GM19463 (cell line): ENCODE measurements at regions not wholly inside any gene's neighbourhood (a gene's known extent, or its start where the extent isn't known, plus 50 kb on each side); places are given as distances from the start of the nearest gene placed in this dataset.

ENCODE experiments used
- ATAC-seq: cut with Tn5 transposase; IDR thresholded peaks from one replicate; pipeline ENCODE4 v1.9.1; 2021; ENCODE audit warnings: mild to moderate bottlenecking, moderate library complexity; ENCODE audit not compliant: unreplicated experiment

DNA sequence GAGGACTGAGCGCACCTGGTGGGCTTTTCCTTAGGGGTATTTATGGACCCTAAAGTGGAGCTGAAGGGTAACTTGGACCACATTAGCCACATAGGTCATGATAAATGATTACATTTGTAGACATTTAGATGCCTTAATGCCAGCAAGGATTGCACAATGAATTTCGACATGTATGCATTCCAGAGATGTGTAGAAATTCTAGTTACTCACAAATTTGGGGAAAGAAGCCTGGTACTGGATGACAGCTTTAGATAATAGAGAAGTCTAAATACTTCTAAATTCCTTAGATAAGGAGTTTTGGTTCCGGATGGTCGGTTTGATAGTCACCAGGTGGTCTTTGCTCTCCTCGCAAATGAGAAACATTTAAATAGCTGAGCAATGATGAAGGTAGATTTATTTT is 609.5 kb upstream of the PRKX start:
- ATAC-seq: no peak

DNA sequence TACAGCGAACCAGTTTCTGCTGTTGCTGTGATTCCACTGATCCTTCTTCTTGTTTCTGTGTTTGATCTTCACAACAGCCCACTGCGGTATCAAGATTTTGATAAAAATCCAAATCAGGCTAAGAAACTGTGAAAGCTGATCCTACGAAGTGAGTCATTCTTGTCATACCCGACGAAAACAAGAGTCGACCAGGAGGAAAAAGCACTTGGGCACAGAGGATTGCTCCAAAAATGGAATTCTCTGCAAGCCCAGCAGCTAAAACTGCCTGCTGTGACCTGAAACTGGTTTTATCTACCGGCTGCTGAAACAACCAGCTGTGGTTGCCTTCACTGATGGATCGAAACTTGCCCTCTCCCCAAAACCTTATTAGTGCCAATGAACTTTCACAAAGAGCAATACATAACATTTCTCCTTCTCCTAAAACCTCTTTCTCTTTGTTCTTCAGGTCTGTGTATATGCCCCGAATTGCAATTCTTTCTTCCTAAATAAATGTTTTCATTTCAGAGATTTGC is 607.0 kb upstream of the PRKX start:
- no peak for ATAC-seq

DNA sequence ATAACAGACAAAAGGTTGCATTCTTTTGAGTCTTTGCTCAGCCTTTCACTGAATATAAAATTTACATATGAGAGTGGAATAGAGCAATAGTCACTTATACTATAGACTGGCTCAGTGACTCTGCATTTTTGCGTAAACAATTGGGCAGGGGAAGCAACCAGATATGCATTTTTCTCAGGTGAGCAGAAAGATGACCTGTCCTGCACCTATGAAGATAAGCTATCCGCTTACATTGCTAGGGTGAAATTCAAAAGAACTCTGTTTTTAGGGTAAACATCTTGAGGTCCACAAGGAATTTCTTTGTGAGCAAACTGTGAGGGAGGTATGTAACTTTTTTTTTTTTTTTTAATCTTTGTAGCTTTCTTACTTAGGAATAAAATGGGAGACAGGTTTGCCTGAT is 602.4 kb upstream of the PRKX start:
- ATAC-seq: no peak

DNA sequence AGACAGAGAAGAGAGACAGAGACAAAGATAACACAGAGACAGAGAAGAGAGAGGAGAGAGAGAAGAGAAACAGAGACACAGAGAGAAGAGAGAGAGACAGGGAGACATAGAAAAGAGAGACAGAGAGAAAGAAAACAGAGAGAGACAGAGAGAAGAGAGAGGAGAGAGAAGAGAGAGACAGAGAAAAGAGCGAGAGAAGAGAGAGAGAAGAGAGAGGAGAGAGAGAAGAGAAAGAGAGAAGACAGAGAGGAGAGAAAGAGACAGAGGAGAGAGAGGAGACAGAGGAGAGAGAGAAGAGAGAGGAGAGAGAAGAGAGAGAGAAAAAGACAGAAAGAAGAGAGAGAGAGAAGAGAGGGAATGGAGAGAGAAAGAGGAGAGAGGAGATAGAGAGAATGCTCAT is 601.1 kb upstream of the PRKX start:
- no peak for ATAC-seq

DNA sequence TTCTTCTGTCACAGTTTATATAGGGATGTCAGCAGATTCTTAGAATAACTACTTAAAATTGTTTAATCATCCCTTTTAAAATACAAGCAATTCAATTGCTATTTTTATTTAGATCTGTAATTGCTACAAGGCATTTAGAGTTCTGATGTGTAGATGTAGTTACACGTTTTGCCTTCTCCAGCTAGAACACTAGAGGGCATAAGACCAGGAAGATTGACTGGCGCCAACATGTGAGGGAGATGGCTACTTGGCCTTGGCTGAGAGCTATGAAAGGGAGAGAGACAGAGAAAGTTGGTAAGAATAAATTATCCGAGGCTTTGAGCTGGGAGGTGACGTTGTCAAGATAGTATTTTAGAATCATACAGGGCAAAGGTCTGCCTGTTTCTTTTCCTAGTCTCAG is 563.7 kb upstream of the PRKX start:
- no peak for ATAC-seq

DNA sequence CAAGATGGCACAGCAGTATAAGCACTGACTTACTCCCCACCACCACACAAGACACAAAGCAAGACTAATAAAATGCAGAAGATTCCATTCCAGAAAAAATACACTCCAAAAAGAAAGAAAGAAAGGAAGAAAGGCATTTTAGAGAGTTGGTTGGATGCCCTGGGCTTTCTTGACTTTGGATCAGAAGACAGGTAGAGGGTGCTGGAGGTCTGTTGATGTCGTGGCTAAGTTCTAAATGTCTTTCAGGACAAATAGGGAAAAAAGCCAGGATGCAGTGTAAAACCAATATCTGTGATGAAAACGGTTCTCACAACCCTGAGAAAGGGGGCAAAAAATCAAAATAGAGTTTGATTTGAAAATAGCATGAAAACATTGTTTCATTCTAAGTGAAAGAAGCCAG is 555.2 kb upstream of the PRKX start:
- no peak for ATAC-seq

DNA sequence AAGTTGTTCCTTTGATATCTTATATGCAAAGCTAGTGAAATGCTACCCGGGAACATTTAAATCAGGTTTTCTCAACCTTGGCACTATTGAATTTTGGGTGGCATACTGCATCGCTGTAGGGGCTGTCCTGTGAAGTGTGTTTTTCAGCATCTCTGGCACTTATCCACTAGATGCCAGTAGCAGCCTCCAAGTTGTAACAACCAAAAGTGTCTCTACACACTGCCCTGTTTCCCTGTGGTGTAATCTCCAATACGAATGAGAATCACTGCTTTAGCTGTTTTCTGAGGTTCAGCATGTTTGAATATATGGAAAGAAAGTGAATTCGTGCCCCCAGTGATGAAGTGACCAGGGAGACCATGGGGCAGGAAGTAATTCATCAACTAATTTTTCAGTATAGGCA is 551.6 kb upstream of the PRKX start:
- no peak for ATAC-seq

DNA sequence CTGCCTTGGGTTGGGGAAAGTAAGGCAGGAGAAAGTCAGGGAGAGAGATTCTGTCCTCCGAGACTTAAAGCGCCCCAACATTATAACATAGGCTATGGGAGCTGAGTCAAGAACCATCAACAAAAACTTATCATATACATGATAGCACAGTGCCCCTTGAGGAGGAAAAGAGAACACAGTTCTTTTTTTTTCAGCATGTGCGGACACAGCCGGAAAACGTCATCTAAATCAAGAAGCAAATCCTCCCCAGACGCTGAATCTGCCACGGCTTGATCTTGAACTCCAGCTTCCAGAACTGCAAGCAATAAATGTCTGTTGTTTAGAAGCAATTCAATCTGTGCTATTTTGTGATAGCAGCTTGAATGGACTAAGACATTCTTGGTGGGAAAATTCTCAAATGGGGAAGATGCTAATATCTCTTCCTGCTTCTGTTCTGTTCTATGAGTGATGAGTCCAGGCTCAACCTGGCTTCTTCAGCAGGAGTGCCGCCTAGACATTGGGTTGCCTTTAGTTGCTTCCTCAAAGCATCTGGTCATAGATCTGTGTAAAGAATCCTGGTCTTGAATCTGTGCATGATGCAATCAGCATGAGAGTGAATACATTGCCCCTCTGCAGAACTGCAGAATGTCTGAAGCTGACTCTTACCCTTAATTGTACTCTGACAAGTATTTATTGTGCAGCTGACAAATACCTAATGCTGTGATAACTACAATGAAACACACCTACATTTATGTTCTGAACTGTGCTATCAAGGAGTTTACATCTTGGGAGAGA is 549.8 kb upstream of the PRKX start:
- ATAC-seq: no peak

DNA sequence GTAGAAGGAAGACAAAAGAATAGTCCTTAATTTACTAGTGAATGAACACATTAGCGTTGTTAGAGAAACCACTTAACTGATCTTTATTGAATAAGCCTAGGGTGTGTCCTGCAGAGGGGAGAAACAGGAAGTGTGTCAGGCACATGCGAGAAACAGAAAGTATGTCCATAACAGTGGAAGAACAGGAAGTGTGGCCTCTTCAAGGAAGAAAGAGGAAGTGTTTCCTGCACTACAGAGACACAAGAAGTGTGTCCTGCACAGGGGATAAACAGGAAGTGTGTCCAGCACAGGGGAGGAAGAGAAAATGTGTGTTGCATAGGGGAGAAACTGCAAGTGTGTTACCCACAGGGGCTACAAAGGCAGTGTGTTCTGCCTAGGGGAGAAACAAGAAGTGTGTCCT is 539.6 kb upstream of the PRKX start:
- no peak for ATAC-seq

DNA sequence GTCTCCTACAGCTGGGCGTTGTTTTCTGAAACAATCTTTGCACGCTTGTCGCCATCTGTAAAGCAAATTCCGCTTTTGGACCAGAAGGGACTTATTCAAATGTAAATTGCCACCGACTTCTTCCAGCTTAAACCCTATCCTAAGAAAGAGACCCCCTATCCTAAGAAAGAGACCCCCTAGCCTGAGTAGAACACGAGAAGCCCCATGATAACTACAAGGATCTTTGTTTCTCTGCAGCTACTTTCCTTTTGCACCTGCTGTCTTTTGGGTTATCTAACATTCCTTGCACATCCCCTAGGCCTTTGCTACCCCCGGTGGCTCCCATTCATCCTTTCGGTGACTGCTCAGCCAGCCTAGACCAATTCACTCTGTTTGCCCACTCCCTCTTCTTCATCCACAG is 536.0 kb upstream of the PRKX start:
- ATAC-seq: no peak

DNA sequence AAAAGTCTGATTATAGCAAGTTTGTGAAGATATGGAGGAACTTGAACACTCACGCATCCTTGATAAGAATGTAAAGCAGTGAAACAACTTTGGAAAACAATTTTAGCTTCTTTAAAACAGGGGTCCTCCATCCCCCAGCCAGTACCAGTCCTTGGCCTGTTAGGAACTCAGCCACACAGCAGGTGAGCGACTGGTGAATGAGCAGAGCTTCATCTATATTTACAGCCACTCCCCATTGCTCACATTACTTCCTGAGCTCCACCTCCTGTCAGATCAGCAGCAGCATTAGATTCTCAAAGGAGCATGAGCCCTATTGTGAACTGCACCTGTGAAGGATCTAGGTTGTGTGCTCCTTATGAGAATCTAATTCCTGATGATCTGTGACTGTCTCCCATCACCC is 530.3 kb upstream of the PRKX start:
- ATAC-seq: no peak

DNA sequence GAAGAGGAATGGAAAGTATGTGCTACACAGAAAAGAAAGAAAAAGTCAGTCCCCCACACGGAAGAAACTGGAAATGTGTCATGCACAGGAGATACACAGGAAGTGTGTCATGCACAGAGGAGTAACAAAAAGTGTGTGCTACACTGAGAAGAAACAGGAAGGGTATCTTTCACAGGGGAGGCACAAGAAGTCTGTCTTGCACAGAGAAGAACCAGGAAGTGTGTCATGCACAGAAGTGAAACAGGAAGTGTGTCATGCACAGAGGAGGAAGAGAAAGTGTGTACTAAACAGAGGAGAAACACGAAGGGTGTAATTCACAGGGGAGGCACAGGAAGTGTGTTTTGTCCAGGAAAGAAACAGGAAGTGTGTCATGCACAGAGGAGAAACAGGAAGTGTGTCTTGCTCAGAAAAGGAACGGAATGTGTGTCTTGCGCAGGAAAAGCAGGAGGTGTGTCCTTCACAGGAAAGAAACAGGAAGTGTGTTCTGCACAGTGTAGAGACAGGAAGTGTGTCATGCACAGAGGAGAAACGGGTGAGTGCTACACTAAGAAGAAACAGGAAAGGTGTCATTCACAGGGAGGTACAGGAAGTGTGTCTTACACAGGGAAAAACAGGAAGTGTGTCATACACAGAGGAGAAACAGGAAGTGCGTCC is 527.2 kb upstream of the PRKX start:
- no peak for ATAC-seq

DNA sequence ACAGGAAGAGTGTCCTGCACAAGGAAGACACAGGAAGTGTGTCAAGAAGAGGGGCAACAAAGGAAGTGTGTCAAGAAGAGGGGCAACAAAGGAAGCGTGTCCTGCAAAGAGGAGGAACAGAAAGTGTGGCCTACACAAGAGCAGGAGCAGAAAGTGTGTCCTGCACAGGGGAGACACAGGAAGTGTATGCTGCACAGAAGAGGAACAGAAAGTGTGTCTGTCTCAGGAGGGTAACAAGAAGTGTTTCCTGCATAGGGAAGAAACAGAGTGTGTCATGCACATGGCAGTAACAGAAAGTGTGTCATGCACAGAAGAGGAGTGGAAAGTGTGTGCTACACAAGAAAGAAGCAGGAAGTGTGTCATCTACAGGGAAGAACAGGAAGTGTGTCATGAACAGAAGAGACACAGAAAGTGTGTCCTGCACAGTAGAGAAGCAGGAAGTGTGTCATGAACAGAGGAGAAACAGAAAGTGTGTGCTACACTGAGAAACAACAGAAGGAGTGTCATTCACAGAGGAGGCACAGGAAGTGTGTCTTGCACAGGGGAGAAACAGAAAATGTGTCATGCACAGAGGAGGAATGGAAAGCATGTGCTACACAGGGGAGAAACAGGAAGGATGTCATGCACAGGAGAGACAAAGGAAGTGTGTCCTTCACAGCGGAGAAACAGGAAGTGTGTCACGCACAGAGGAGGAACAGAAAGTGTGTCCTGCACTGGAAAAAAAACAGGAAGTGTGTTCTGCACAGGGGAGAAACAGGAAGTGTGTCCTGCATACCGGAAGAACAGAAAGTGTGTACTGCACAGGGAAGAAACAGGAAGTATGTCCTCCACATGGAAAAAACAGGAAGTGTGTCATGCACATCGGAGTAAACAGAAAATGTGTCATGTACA is 526.4 kb upstream of the PRKX start:
- no peak for ATAC-seq

DNA sequence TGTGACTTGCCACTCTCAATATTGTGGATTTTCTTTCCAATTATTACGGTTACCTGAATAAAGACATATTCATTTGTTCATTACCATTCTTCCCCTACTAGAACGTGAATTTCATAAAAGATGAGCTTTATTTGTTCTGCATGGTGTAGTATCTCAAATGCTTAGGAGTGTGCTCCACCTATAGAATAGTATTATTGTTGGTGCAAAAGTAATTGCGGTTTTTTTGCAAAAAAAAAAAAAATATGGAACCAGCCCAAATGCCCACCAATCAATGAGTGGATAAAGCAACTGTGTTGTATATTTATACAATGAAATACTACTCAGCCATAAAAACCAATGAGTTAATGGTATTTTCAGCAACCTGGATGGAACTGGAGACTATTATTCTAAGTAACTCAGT is 525.5 kb upstream of the PRKX start:
- no peak for ATAC-seq

DNA sequence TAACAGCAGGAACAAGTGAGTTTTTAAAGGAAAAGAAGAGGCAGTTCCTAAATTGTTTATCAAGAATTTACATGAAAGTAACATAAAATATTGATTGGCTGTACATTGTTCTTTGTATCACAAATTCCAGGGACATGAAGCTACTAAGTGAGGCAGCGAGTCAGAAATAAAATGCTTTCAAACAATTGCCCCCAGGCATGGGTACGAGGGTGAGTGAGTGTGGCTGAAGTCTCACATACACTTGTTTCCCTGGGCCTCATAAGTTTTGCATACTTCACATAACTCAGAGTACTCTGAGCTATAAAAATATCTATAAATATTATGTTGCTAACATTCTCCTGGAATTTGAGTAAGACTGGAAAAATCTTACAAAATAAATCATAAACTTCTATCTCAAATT is 511.6 kb upstream of the PRKX start:
- no peak for ATAC-seq

DNA sequence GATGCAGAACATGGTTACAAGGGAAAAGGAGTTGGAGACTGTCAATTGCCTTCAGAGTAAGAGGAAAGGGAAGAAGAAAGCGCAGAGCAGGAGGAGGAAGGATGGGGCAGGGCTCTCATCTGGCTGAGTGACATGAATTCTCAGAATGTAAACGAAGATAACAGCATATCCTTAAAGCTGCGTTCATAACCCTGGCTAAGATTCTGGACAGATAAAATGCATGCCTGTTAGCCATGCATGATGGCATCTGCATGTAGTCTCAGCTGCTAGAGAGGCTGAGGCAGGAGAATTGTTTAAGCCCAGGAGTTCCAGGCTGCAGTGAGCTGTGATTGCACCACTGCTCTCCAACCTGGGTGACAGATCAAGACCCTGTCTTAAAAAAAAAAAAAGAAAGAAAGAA is 493.5 kb upstream of the PRKX start:
- no peak for ATAC-seq

DNA sequence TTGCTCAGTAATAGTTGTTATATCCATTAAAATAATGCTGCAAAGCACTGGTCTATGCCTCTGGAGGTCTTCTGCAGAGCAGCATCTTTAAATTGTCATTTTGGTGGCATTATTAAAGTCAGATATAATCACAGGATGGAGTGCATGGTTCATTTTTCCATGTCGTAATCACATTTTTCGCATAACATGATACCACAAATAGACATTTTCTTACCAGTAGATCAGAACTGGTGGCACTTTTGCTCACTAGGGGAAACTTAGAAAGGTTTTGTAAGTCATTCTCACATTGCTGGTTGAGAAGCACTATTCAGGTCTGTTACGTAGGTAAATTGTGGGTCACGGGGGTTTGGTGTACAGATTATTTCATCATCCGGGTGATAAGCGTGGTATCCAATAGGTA is 484.5 kb upstream of the PRKX start:
- no peak for ATAC-seq

DNA sequence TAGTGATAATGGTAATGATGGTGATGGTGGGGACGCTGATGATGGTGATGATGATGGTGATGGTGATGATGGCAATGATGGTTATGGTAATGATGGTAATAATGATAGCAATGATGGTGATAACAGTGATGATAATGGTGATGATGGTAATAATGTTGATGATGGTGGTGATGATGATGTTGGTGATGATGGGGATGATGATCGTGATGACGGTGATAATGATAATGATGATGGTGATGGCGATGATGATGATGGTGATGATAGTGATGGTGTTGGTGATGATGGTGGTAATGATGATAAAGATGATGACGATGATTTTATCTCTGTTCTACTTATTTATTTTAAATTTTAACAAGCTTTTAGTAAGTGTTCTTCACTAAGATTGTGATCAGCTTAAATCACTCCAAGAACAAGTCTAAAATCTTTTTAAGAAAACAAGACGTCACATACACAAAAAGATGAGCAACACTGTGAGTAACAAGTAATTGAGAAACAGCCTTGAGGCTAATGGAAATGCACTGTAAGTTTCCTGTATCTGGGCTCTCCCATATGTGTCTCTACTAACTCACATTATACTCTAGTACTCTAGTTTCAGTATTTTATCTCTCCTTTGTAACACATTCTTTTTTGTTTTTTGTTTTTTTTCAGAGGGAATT is 480.2 kb upstream of the PRKX start:
- no peak for ATAC-seq

DNA sequence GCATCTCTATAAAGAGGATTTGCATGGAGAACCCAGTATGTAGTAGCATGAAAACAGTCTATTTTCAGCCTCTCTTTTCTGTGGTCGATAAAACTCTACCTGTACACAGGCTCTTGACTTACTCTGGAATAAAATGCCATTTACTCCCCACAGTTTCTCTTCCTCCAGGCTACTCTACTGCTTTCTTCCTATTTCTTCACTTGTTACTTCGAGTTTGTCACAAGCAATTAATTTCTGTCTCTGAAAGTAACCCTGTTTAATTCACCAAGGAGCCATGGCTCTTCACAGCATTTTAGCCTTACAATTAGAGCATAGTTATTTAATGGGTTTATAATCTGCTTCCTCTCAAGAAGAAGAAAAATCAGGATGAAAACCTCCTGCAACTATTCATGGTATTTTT is 472.9 kb upstream of the PRKX start:
- no peak for ATAC-seq

DNA sequence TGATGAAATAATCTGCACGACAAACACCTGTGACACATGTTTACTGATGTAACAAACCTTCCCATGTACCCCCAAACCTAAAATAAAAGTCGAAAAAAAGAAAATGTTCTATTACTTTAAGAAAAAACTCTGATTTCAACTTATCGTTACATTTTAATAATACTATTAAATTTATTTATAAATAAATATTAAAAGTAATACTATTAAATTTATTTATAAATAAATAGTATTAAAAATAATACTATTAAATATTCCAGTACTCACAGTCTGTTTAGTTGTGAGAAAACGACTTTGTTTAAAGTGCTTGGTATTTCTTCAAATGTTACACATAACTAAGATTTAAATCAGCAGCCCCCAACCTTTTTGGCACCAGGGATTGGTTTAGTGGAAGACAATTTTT is 471.6 kb upstream of the PRKX start:
- no peak for ATAC-seq

DNA sequence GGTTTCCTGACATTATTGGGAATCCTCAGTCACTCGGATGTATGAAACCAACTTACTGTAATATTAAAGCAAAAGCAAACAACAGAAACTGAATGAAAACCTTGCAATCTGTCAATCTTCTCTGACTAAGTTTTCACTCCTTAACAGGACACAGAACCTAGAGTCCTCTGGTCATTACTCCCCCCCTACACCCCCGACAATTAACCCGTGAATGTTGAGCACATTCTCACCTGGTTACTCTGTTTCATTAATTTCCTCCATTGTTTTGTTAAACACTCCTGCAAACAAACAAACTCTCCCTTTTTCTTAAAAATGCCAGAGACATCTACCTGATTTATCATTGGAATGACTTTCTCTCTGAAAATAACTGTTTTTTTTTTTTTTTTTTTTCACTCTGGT is 469.0 kb upstream of the PRKX start:
- ATAC-seq: no peak
